H1 (cell line): ENCODE measurements at regions not wholly inside any gene's neighbourhood (a gene's known extent, or its start where the extent isn't known, plus 50 kb on each side); places are given as distances from the start of the nearest gene placed in this dataset.

Experiments used
- CTCF ChIA-PET: fragments of 300-600 bp; sonication (Branson Sonifier 250); formaldehyde crosslinking; loops from one replicate; lab custom pipeline; 2021; ENCODE audit not compliant: partially characterized antibody; lab: Charles Lee
- POLR2A ChIA-PET: fragments of 300-600 bp; sonication (Branson Sonifier 250); formaldehyde crosslinking; loops from one replicate; lab custom pipeline; 2021; ENCODE audit warnings: inconsistent platforms; ENCODE audit not compliant: partially characterized antibody; lab: Charles Lee
- DNase-seq, 2 experiments: peaks; one replicate each; pipeline versions ENCODE4 v3.0.0 to v3.0.0-alpha.2; 2010 to 2022; ENCODE audit warnings: low spot score in 2 of 2, low read depth in 1 of 2, mixed read lengths in 1 of 2
- FAIRE-seq: peaks from 2 replicates; lab custom pipeline; 2011; peaks lifted over from hg19 to GRCh38; lab: Jason Lieb, UNC
- H2AFZ ChIP-seq: 2 replicates; pipeline ENCODE4 v1.8.1; 2012; ENCODE audit warnings: low read length, inconsistent platforms
- H2AK5ac ChIP-seq: 2 replicates; pipeline ENCODE4 v1.6.1; 2013; ENCODE audit warnings: low read depth, low read length
- H2BK120ac ChIP-seq: replicated peaks from 2 replicates; pipeline ENCODE3; 2013; ENCODE audit warnings: low read depth, low read length, inconsistent platforms
- H2BK12ac ChIP-seq: 2 replicates; pipeline ENCODE4 v1.6.1; 2013; ENCODE audit warnings: low read depth, low read length
- H2BK15ac ChIP-seq: 2 replicates; pipeline ENCODE4 v1.6.1; 2013; ENCODE audit warnings: low read length
- H2BK20ac ChIP-seq: 2 replicates; pipeline ENCODE4 v1.6.1; 2013; ENCODE audit warnings: low read length
- H2BK5ac ChIP-seq: 2 replicates; pipeline ENCODE4 v1.6.1; 2013; ENCODE audit warnings: low read depth, low read length
- H3K14ac ChIP-seq: 2 replicates; pipeline ENCODE4 v1.6.1; 2013; ENCODE audit warnings: inconsistent platforms; ENCODE audit not compliant: insufficient read length
- H3K18ac ChIP-seq: 2 replicates; pipeline ENCODE4 v1.6.1; 2013; ENCODE audit warnings: low read length; ENCODE audit errors: extremely low read depth
- H3K23ac ChIP-seq: 2 replicates; pipeline ENCODE4 v1.6.1; 2013; ENCODE audit warnings: inconsistent platforms; ENCODE audit not compliant: insufficient read length
- H3K23me2 ChIP-seq: 2 replicates; pipeline ENCODE4 v1.6.1; 2013; ENCODE audit warnings: low read depth, low read length
- H3K27ac ChIP-seq: 2 replicates; pipeline ENCODE4 v1.6.1; 2011; ENCODE audit warnings: low read depth, low read length, inconsistent platforms
- H3K27me3 ChIP-seq, 4 experiments: replicated peaks in 1 of 4; 1 replicate in 1 of 4; 2 replicates in 3 of 4; pipeline versions ENCODE4 v1.6.1 to v1.8.1; 2011 to 2013; ENCODE audit warnings: low read length in 3 of 4, mild to moderate bottlenecking in 3 of 4, inconsistent platforms in 2 of 4, mixed read lengths in 2 of 4, moderate library complexity in 1 of 4; ENCODE audit not compliant: control insufficient read depth in 3 of 4, insufficient read depth in 3 of 4; ENCODE audit errors: extremely low read depth in 1 of 4
- H3K36me3 ChIP-seq, 4 experiments: 2 replicates each; pipeline versions ENCODE4 v1.6.1 to v1.8.1; 2011 to 2013; ENCODE audit warnings: mild to moderate bottlenecking in 4 of 4, low read length in 3 of 4, moderate library complexity in 2 of 4, control low read depth in 1 of 4, inconsistent platforms in 1 of 4; ENCODE audit not compliant: insufficient read depth in 4 of 4, control insufficient read depth in 2 of 4
- H3K4ac ChIP-seq: replicated peaks from 2 replicates; pipeline ENCODE3; 2013; ENCODE audit warnings: low read length, low read depth, mixed read lengths, inconsistent platforms; ENCODE audit not compliant: insufficient read length
- H3K4me1 ChIP-seq, 4 experiments: replicated peaks in 1 of 4; 1 replicate in 1 of 4; 2 replicates in 3 of 4; pipeline versions ENCODE4 v1.6.1 to v1.8.1; 2011 to 2013; ENCODE audit warnings: low read length in 3 of 4, inconsistent platforms in 2 of 4, mixed read lengths in 1 of 4; ENCODE audit not compliant: insufficient read depth in 4 of 4, control insufficient read depth in 3 of 4
- H3K4me2 ChIP-seq, 2 experiments: 2 replicates each; pipeline versions ENCODE4 v1.6.1 to v1.8.1; 2011 to 2013; ENCODE audit warnings: low read depth in 2 of 2, low read length in 2 of 2, control low read depth in 1 of 2, inconsistent platforms in 1 of 2, mild to moderate bottlenecking in 1 of 2; ENCODE audit not compliant: insufficient read depth in 1 of 2
- H3K4me3 ChIP-seq, 4 experiments: fragments of 200-600, 300-600 bp in 1 of 4; sonication (generic), shearing (Covaris generic), sonication (Bioruptor Twin) in 1 of 4; 2 replicates each; pipeline versions ENCODE4 v1.5.1 to v1.8.1; 2011 to 2016; ENCODE audit warnings: low read length in 4 of 4, low read depth in 3 of 4, control low read depth in 2 of 4, inconsistent platforms in 2 of 4, mild to moderate bottlenecking in 2 of 4, mixed read lengths in 1 of 4, moderate library complexity in 1 of 4; ENCODE audit not compliant: insufficient read depth in 2 of 4; ENCODE audit errors: extremely low read depth in 1 of 4
- H3K56ac ChIP-seq: replicated peaks from 2 replicates; pipeline ENCODE3; 2013; ENCODE audit warnings: low read depth, mild to moderate bottlenecking, mixed read lengths, low read length, inconsistent platforms; ENCODE audit not compliant: insufficient read length
- H3K79me1 ChIP-seq: 2 replicates; pipeline ENCODE4 v1.6.1; 2013; ENCODE audit warnings: low read depth, low read length, control low read depth
- H3K79me2 ChIP-seq, 2 experiments: 2 replicates each; pipeline versions ENCODE4 v1.6.1 to v1.8.1; 2012 to 2013; ENCODE audit warnings: low read length in 2 of 2, mild to moderate bottlenecking in 2 of 2, inconsistent platforms in 1 of 2; ENCODE audit not compliant: insufficient read depth in 2 of 2, control insufficient read depth in 1 of 2
- H3K9ac ChIP-seq, 4 experiments: replicated peaks in 1 of 4; 1 replicate in 1 of 4; 2 replicates in 3 of 4; pipeline versions ENCODE4 v1.6.1 to v1.8.1; 2011 to 2013; ENCODE audit warnings: low read depth in 3 of 4, low read length in 3 of 4, control low read depth in 2 of 4, mild to moderate bottlenecking in 2 of 4, moderate library complexity in 2 of 4, inconsistent platforms in 1 of 4; ENCODE audit errors: extremely low read depth in 1 of 4
- H3K9me3 ChIP-seq, 2 experiments: 2 replicates each; pipeline versions ENCODE4 v1.6.1 to v1.8.1; 2012 to 2013; ENCODE audit warnings: mild to moderate bottlenecking in 2 of 2, moderate library complexity in 2 of 2, control low read depth in 1 of 2, inconsistent platforms in 1 of 2, low read depth in 1 of 2, low read length in 1 of 2, mixed read lengths in 1 of 2; ENCODE audit not compliant: insufficient read depth in 2 of 2
- H4K20me1 ChIP-seq, 2 experiments: replicated peaks in 1 of 2; 2 replicates each; pipeline versions ENCODE3 to v1.8.1; 2011 to 2013; ENCODE audit warnings: inconsistent platforms in 2 of 2, low read length in 2 of 2, mild to moderate bottlenecking in 1 of 2; ENCODE audit not compliant: insufficient read depth in 2 of 2, control insufficient read depth in 1 of 2
- H4K5ac ChIP-seq: 2 replicates; pipeline ENCODE4 v1.6.1; 2013; ENCODE audit warnings: low read length, low read depth, mixed read lengths, inconsistent platforms; ENCODE audit not compliant: insufficient read length
- H4K8ac ChIP-seq: 2 replicates; pipeline ENCODE4 v1.8.0; 2013; ENCODE audit warnings: mild to moderate bottlenecking, moderate library complexity, low read length, inconsistent platforms; ENCODE audit not compliant: insufficient read depth; ENCODE audit errors: extremely low read depth
- H4K91ac ChIP-seq: replicated peaks from 2 replicates; pipeline ENCODE3; 2013; ENCODE audit warnings: low read length, mixed read lengths, inconsistent platforms; ENCODE audit not compliant: insufficient read length
- KDM5A ChIP-seq: fragments of 200-600 bp; IDR thresholded peaks from 2 replicates; pipeline ENCODE4 v1.7.1; 2012; ENCODE audit warnings: mild to moderate bottlenecking, low read length, inconsistent platforms, mixed read lengths
- SIRT6 ChIP-seq: IDR thresholded peaks from one replicate; pipeline ENCODE4 v1.7.1; 2012; ENCODE audit warnings: low read length, inconsistent platforms
- WGBS, 2 experiments: shearing (Covaris generic) in 1 of 2; methylation state at CpG; one replicate each; pipeline versions ENCODE4 v1.1.6 to v1.1.7; 2013 to 2015; ENCODE audit warnings: low lambda C conversion rate in 2 of 2, mixed read lengths in 2 of 2, inconsistent platforms in 1 of 2, low coverage in 1 of 2, missing lambda C conversion rate in 1 of 2; ENCODE audit not compliant: insufficient replicate concordance in 2 of 2, insufficient coverage in 1 of 2, insufficient read length in 1 of 2; ENCODE audit errors: extremely low coverage in 1 of 2, missing lambda C conversion rate in 1 of 2; 5-methylcytosine and 5-hydroxymethylcytosine counted together

DNA sequence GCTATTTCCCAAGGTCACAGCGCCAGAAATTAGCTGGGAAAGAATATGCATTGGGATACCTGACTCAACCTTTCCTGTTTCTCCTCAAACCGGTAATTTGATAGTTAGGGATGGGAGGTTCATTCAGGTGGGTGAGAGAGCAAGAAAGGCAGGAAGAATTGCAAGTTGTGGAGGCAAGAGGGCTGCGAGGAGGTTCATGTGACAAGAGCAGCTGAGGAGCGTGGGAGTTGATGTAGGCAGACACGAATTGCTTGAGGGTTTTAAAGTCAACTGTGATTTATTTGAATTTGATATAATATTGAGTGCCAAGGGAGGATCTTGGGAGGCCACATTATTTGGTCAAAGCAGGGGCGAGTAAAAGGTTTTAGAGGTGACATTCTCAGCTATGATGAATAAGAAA lies 329.0 kb downstream of the STIM2 start:
- Histone ChIP-seq H3K4ac (no peak overlapping the region), H3K9ac (no peak overlapping the region), H3K18ac (no peak overlapping the region), H3K4me1 (no peaks in the 10 kb centered on the region), H3K79me1 (no peaks in the 10 kb centered on the region), H3K56ac (no peak overlapping the region), H3K79me2 (no peaks in the 10 kb centered on the region), H2BK5ac (no peak overlapping the region), H3K4me3 (no peak overlapping the region), H2BK20ac (no peak overlapping the region), H3K23me2 (no peaks in the 10 kb centered on the region), H4K8ac (no peak overlapping the region), H2AFZ (no peak overlapping the region), H3K36me3 (no peaks in the 10 kb centered on the region), H4K91ac (no peak overlapping the region), H3K27me3 (no peaks in the 10 kb centered on the region), H4K20me1 (no peaks in the 10 kb centered on the region), H3K9me3 (no peaks in the 10 kb centered on the region), H3K23ac (no peak overlapping the region), H2BK12ac (no peak overlapping the region), H3K14ac (no peak overlapping the region), H4K5ac (no peak overlapping the region), H3K27ac (no peak overlapping the region), H2AK5ac (no peak overlapping the region), H3K4me2 (no peak overlapping the region), H2BK120ac (no peak overlapping the region), H2BK15ac (no peak overlapping the region)
- FAIRE-seq (no peak), DNase-seq (no peak)
- CTCF ChIA-PET: interaction anchor here (1.8 kb wide), 1 partner anchor 13 kb away, joined by 6 read pairs; no protein-coding TSS in a partner anchor
- WGBS, 2 experiments: 88% methylated on average over 6 of the region's 6 CpGs; no CpG with 5 or more reads in 1 of the 2 experiments
- POLR2A ChIA-PET: no interaction called here
- TF ChIP-seq SIRT6 (no peak), KDM5A (no peak)
